ENCODE measurements at regions not wholly inside any gene's neighbourhood (a gene's known extent, or its start where the extent isn't known, plus 50 kb on each side); places are given as distances from the start of the nearest gene placed in this dataset.

- no peak overlapping the region for H3K4me3 ChIP-seq (ENCODE audit: low read depth, low read length)
- no peak for TF ChIP-seq CTCF (IDR thresholded peaks at IDR 0.05; ENCODE audit: insufficient read depth, low read depth, low read length, missing control alignments)
Measured at GRCh38 chr5:39486361-39486760, 61.6 kb upstream of the DAB2 start.

GRCh38 chr5:39485079-39485478, 60.3 kb upstream of the DAB2 start:
- H3K4me3 ChIP-seq (ENCODE audit: low read depth, low read length): no peak overlapping the region
- TF ChIP-seq CTCF (IDR thresholded peaks at IDR 0.05; ENCODE audit: insufficient read depth, low read depth, low read length, missing control alignments): no peak
- DNase-seq (ENCODE audit: low read depth): no peak

More at GRCh38 chr5:39486361-39486760, 61.6 kb upstream of the DAB2 start:
- no peak for DNase-seq (ENCODE audit: low read depth)

- no peak for TF ChIP-seq CTCF (IDR thresholded peaks at IDR 0.05; ENCODE audit: insufficient read depth, low read depth, low read length, missing control alignments)
- DNase-seq (ENCODE audit: low read depth): no peak
- no peak overlapping the region for H3K4me3 ChIP-seq (ENCODE audit: low read depth, low read length)
Measured at GRCh38 chr5:39484673-39485072, 59.9 kb upstream of the DAB2 start.

DNA sequence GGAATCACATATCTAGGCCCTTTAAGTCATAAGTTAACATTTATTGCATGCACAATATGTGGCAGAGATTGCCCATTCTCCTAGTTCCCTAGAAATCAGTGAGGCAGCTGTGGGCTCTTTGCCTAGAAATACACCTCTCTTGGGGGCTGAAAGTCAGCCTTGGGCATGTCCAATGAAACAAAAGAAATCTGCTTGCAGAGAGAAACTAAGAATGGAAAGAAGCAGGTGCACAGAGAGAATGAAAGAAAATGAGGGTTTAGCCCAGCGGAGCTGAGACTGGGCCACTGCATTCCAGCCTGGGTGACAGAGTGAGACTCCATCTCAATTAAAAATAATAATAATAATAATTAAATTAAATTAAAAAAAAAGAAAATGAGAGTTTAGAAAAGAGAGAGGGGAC, 57.3 kb upstream of the DAB2 start:
- no peak overlapping the region for H3K4me3 ChIP-seq (ENCODE audit: low read depth, low read length)
- TF ChIP-seq CTCF (IDR thresholded peaks at IDR 0.05; ENCODE audit: insufficient read depth, low read depth, low read length, missing control alignments): no peak
- no peak for DNase-seq (ENCODE audit: low read depth)

GRCh38 chr5:39479537-39479936, 54.8 kb upstream of the DAB2 start:
- no peak for DNase-seq (ENCODE audit: low read depth)
- TF ChIP-seq CTCF (IDR thresholded peaks at IDR 0.05; ENCODE audit: insufficient read depth, low read depth, low read length, missing control alignments): no peak

GRCh38 chr5:39478863-39479262, 54.1 kb upstream of the DAB2 start:
- no peak for DNase-seq (ENCODE audit: low read depth)
- no peak overlapping the region for H3K4me3 ChIP-seq (ENCODE audit: low read depth, low read length)
- no peak for TF ChIP-seq CTCF (IDR thresholded peaks at IDR 0.05; ENCODE audit: insufficient read depth, low read depth, low read length, missing control alignments)

More at GRCh38 chr5:39479537-39479936, 54.8 kb upstream of the DAB2 start:
- H3K4me3 ChIP-seq (ENCODE audit: low read depth, low read length): no peak overlapping the region

- no peak for TF ChIP-seq CTCF (IDR thresholded peaks at IDR 0.05; ENCODE audit: insufficient read depth, low read depth, low read length, missing control alignments)
Measured at GRCh38 chr5:39476843-39477220, 52.1 kb upstream of the DAB2 start.

More at GRCh38 chr5:39476843-39477220, 52.1 kb upstream of the DAB2 start:
- H3K4me3 ChIP-seq (ENCODE audit: low read depth, low read length): no peak overlapping the region
- no peak for DNase-seq (ENCODE audit: low read depth)
